ENCODE measurements at regions not wholly inside any gene's neighbourhood (a gene's known extent, or its start where the extent isn't known, plus 50 kb on each side); places are given as distances from the start of the nearest gene placed in this dataset.

- no peak for TF ChIP-seq FOXP2 (optimal IDR thresholded peaks at IDR 0.05; ENCODE audit: borderline replicate concordance, extremely low read depth, extremely low read length, insufficient read depth)
These were observed 900.4 kb upstream of the AUTS2 start for GRCh38 chr7:68697796-68698280.

DNA sequence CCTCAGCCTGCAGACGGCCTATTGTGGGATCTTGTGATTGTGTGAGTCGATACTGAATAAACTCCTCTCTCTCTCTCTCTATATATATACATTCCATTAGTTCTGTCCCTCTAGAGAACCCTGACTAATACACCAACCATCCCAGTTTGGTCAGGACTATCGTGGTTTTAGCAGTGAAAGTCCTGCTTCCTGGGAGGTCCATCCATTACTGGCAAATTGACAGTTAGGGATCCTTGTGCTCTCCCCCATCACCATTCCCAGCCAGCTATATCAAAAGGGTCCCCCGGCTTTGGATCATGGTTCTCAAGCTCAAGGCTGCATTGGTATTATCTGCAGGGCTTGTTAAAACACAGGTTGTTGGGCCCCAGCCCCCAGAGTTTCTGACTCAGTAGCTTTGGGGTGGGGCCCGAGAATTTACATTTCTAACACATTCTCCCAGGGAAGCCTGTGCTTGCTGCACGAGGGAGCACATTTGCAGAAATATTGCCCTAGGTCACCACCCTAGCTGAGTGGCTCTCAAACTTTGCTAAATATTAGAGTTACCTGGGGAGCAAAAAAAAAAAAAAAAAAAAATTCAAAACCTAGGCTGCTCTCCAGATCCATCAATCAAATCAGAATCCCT lies 899.1 kb upstream of the AUTS2 start:
- no peak for TF ChIP-seq FOXP2 (optimal IDR thresholded peaks at IDR 0.05; ENCODE audit: borderline replicate concordance, extremely low read depth, extremely low read length, insufficient read depth)
- no peak for TF ChIP-seq TAF1 (IDR thresholded peaks at IDR 0.05; ENCODE audit: borderline replicate concordance, insufficient read depth, low read length)
- TF ChIP-seq SIN3A (IDR thresholded peaks at IDR 0.05; ENCODE audit: borderline replicate concordance, insufficient read depth, low read length), result no peak
- TF ChIP-seq REST (IDR thresholded peaks at IDR 0.05; ENCODE audit: insufficient read depth in 1 of 2, low read depth in 2 of 2, low read length in 2 of 2), result no peak
- TF ChIP-seq POLR2AphosphoS5 (IDR thresholded peaks at IDR 0.05; ENCODE audit: low read depth, low read length), result no peak

- TF ChIP-seq SIN3A (IDR thresholded peaks at IDR 0.05; ENCODE audit: borderline replicate concordance, insufficient read depth, low read length) (no peak), TAF1 (IDR thresholded peaks at IDR 0.05; ENCODE audit: borderline replicate concordance, insufficient read depth, low read length) (no peak), FOXP2 (optimal IDR thresholded peaks at IDR 0.05; ENCODE audit: borderline replicate concordance, extremely low read depth, extremely low read length, insufficient read depth) (no peak), POLR2AphosphoS5 (IDR thresholded peaks at IDR 0.05; ENCODE audit: low read depth, low read length) (no peak)
These were observed 897.9 kb upstream of the AUTS2 start for GRCh38 chr7:68700414-68700813.

DNA sequence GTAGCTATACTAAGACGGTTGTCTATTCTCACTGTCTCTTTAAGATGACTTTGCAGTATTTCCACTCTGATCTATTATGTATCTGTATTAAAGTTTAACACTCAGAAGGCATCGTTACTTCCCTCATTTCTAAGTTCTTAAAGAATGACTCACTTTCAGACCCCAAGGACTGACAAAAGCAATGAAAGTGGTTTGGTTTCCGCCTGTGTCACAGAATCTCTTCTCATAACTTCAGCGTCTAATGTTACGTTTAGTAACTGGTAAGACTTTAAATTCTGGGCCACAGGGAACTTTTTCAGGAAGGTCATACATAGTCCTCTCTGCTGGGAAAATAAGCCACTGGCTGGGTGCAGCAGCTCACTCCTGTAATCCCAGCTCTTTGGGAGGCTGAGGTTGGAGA lies 892.0 kb upstream of the AUTS2 start:
- no peak for TF ChIP-seq POLR2AphosphoS5 (IDR thresholded peaks at IDR 0.05; ENCODE audit: low read depth, low read length)
- no peak for TF ChIP-seq SIN3A (IDR thresholded peaks at IDR 0.05; ENCODE audit: borderline replicate concordance, insufficient read depth, low read length)
- no peak for TF ChIP-seq REST (IDR thresholded peaks at IDR 0.05; ENCODE audit: insufficient read depth in 1 of 2, low read depth in 2 of 2, low read length in 2 of 2)
- no peak for TF ChIP-seq FOXP2 (optimal IDR thresholded peaks at IDR 0.05; ENCODE audit: borderline replicate concordance, extremely low read depth, extremely low read length, insufficient read depth)
- TF ChIP-seq TAF1 (IDR thresholded peaks at IDR 0.05; ENCODE audit: borderline replicate concordance, insufficient read depth, low read length), result no peak

DNA sequence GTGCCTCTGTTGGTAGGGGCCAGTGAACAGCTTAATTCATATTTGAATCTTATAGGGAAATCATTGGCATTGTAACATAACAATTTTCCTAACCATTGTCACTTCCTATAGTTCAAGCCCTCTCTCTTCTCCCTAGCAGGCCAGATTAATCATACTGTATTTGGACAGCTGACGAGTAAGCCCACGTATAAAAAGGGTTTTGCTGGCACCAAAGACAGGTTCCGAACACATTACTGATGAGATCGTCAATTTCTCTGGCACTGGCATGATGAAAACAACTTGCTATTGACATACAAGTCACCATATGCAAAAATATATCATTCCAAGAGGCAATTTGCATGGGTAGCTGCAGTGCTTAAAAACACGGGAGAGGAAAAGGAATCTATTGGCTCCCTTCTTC lies 891.1 kb upstream of the AUTS2 start:
- TF ChIP-seq SIN3A (IDR thresholded peaks at IDR 0.05; ENCODE audit: borderline replicate concordance, insufficient read depth, low read length) (no peak), REST (IDR thresholded peaks at IDR 0.05; ENCODE audit: insufficient read depth in 1 of 2, low read depth in 2 of 2, low read length in 2 of 2) (no peak), TAF1 (IDR thresholded peaks at IDR 0.05; ENCODE audit: borderline replicate concordance, insufficient read depth, low read length) (no peak), FOXP2 (optimal IDR thresholded peaks at IDR 0.05; ENCODE audit: borderline replicate concordance, extremely low read depth, extremely low read length, insufficient read depth) (no peak), POLR2AphosphoS5 (IDR thresholded peaks at IDR 0.05; ENCODE audit: low read depth, low read length) (no peak)

DNA sequence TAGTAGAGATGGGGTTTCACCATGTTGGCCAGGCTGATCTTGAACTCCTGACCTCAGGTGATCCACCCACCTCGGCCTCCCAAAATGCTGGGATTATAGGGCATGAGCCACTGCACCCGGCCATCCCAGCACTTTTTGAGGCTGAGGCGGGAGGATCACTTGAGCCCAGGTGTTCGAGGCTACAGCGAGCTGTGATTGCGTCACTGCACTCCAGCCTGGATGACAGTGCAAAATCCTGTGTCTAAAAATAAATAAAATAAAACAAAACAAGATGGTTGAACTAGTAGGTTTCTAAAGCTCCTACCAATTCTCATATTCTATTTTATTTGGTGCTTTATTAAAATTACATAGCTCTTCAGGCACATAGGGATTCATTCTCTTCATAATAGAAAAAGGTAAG lies 890.3 kb upstream of the AUTS2 start:
- TF ChIP-seq POLR2AphosphoS5 (IDR thresholded peaks at IDR 0.05; ENCODE audit: low read depth, low read length), result no peak
- TF ChIP-seq REST (IDR thresholded peaks at IDR 0.05; ENCODE audit: insufficient read depth in 1 of 2, low read depth in 2 of 2, low read length in 2 of 2), result no peak
- TF ChIP-seq TAF1 (IDR thresholded peaks at IDR 0.05; ENCODE audit: borderline replicate concordance, insufficient read depth, low read length), result no peak
- TF ChIP-seq SIN3A (IDR thresholded peaks at IDR 0.05; ENCODE audit: borderline replicate concordance, insufficient read depth, low read length), result no peak
- TF ChIP-seq FOXP2 (optimal IDR thresholded peaks at IDR 0.05; ENCODE audit: borderline replicate concordance, extremely low read depth, extremely low read length, insufficient read depth), result no peak

Measured in PFSK-1 (cell line).